Eye (tissue), 1 donor: ENCODE measurements at regions not wholly inside any gene's neighbourhood (a gene's known extent, or its start where the extent isn't known, plus 50 kb on each side); places are given as distances from the start of the nearest gene placed in this dataset.
"Not testable (repeated sequence)": the region's sequence is repeated elsewhere in the genome, so short reads cannot be mapped to it uniquely, and the experiment has no call there.

Experiments
- DNase-seq: peaks from one replicate; pipeline ENCODE4 v3.0.0-alpha.2; 2015

- DNase-seq, result no peak
Measured at GRCh38 chr2:215830304-215830703, 183.0 kb downstream of the MREG start.

- no peak for DNase-seq
Measured at GRCh38 chr2:215829261-215829660, 184.1 kb downstream of the MREG start.

GRCh38 chr2:215828528-215829184, 184.7 kb downstream of the MREG start:
- peak; percentile 37 for DNase-seq

GRCh38 chr2:215826838-215827441, 186.4 kb downstream of the MREG start:
- DNase-seq, result no peak

- no peak for DNase-seq
Measured at GRCh38 chr2:215826376-215826775, 187.0 kb downstream of the MREG start.

- DNase-seq, result no peak
Measured at GRCh38 chr2:215825707-215826106, 187.6 kb downstream of the MREG start.

GRCh38 chr2:215821298-215821697, 192.1 kb downstream of the MREG start:
- not testable (repeated sequence) for DNase-seq

GRCh38 chr2:215819713-215820112, 193.6 kb downstream of the MREG start:
- DNase-seq, result not testable (repeated sequence)

- no peak for DNase-seq
Measured at GRCh38 chr2:215817046-215817445, 196.3 kb downstream of the MREG start.

- DNase-seq, result no peak
Measured at GRCh38 chr2:215816424-215816823, 196.9 kb downstream of the MREG start.

- DNase-seq, result no peak
Measured at GRCh38 chr2:215815960-215816359, 197.4 kb downstream of the MREG start.

- no peak for DNase-seq
Measured at GRCh38 chr2:215812966-215813365, 200.4 kb downstream of the MREG start.

GRCh38 chr2:215811409-215812345, 201.7 kb downstream of the MREG start:
- no peak for DNase-seq

- DNase-seq, result no peak
Measured at GRCh38 chr2:215811003-215811402, 202.3 kb downstream of the MREG start.

- DNase-seq, result no peak
Measured at GRCh38 chr2:215808996-215809395, 204.4 kb downstream of the MREG start.

GRCh38 chr2:215808194-215808593, 205.2 kb downstream of the MREG start:
- DNase-seq, result no peak

- no peak for DNase-seq
Measured at GRCh38 chr2:215805493-215805892, 207.9 kb downstream of the MREG start.

GRCh38 chr2:215803150-215803549, 210.2 kb downstream of the MREG start:
- DNase-seq, result no peak

GRCh38 chr2:215799194-215799593, 214.2 kb downstream of the MREG start:
- DNase-seq, result no peak

- peak; percentile 57 for DNase-seq
Measured at GRCh38 chr2:215797676-215798075, 215.7 kb downstream of the MREG start.

GRCh38 chr2:215796140-215796855, 217.1 kb downstream of the MREG start:
- DNase-seq, result no peak

- no peak for DNase-seq
Measured at GRCh38 chr2:215794829-215795546, 218.4 kb downstream of the MREG start.
